HUES48 (cell line): ENCODE measurements at regions not wholly inside any gene's neighbourhood (a gene's known extent, or its start where the extent isn't known, plus 50 kb on each side); places are given as distances from the start of the nearest gene placed in this dataset.

Experiments used
- H3K27ac ChIP-seq: one replicate; pipeline ENCODE4 v1.7.0; 2013; ENCODE audit warnings: low read depth, low read length, inconsistent platforms
- H3K27me3 ChIP-seq: 2 replicates; pipeline ENCODE4 v1.6.1; 2013; ENCODE audit warnings: mild to moderate bottlenecking, low read length; ENCODE audit not compliant: control insufficient read depth, insufficient read depth
- H3K36me3 ChIP-seq: 2 replicates; pipeline ENCODE4 v1.6.1; 2013; ENCODE audit warnings: low read length; ENCODE audit not compliant: control insufficient read depth, insufficient read depth
- H3K4me1 ChIP-seq: 2 replicates; pipeline ENCODE4 v1.6.1; 2013; ENCODE audit warnings: mild to moderate bottlenecking, low read length; ENCODE audit not compliant: control insufficient read depth, insufficient read depth
- H3K4me3 ChIP-seq: 2 replicates; pipeline ENCODE4 v1.5.1; 2013; ENCODE audit warnings: mild to moderate bottlenecking, low read depth, low read length
- H3K9ac ChIP-seq: 2 replicates; pipeline ENCODE4 v1.6.1; 2013; ENCODE audit warnings: mild to moderate bottlenecking, low read depth, low read length, moderate library complexity
- H3K9me3 ChIP-seq: 2 replicates; pipeline ENCODE4 v1.6.1; 2013; ENCODE audit warnings: low read length; ENCODE audit not compliant: control insufficient read depth, insufficient read depth

- H3K4me1 ChIP-seq, result no peaks in the 10 kb centered on the region
- H3K9me3 ChIP-seq, result no peaks in the 10 kb centered on the region
- H3K27ac ChIP-seq, result no peak overlapping the region
- no peak overlapping the region for H3K4me3 ChIP-seq
- H3K36me3 ChIP-seq, result no peaks in the 10 kb centered on the region
- H3K9ac ChIP-seq, result no peak overlapping the region
- H3K27me3 ChIP-seq, result no peaks in the 10 kb centered on the region
These were observed 815.9 kb downstream of the SLITRK6 start for GRCh38 chr13:84983321-84983720.

DNA sequence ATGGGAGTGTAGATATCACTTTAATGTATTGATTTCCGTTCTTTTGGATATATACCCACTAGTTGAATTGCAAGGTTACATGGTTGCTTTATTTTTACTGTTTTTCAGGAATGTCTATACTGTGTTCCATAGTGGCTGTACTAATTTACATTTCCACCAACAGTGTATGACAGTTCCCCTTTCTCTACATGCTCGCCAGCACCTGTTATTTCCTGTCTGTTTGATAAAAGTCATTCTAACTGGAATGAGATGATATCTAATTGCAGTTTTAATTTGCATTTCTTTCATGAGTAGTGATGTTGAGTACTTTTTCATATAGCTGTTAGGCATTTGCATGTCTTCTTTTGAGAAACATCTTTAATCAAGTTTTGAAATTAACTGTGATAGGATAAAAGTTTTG lies 818.6 kb downstream of the SLITRK6 start:
- Histone ChIP-seq H3K4me1 (no peaks in the 10 kb centered on the region), H3K9me3 (no peaks in the 10 kb centered on the region), H3K27ac (no peak overlapping the region), H3K9ac (no peak overlapping the region), H3K36me3 (no peaks in the 10 kb centered on the region), H3K4me3 (no peak overlapping the region), H3K27me3 (no peaks in the 10 kb centered on the region)

DNA sequence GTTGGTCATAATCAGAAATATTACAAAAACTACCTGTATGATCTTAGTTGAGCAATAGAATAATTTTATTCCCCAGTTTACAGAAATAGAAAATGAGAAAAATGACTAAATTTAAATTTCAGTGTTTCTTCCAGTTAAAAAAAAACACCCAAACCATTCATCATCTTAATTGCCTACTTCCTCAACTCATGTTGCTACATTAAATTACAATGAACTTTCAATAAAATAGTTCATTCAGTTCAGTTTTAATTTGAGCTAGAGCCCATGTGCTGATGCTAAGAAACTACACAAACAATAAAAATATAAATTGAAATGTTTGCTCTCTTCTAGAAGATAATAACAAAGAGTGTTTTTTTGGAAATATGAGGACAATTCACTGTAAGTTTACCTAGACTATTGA lies 820.4 kb downstream of the SLITRK6 start:
- no peaks in the 10 kb centered on the region for H3K36me3 ChIP-seq
- H3K9me3 ChIP-seq, result no peaks in the 10 kb centered on the region
- H3K27me3 ChIP-seq, result no peaks in the 10 kb centered on the region
- H3K9ac ChIP-seq, result no peak overlapping the region
- no peak overlapping the region for H3K27ac ChIP-seq
- H3K4me1 ChIP-seq, result peaks cover 5% of the 10 kb centered on the region
- no peak overlapping the region for H3K4me3 ChIP-seq

GRCh38 chr13:84973661-84974060 lies 825.6 kb downstream of the SLITRK6 start:
- Histone ChIP-seq H3K4me1 (peaks cover 7% of the 10 kb centered on the region), H3K9ac (no peak overlapping the region), H3K9me3 (no peaks in the 10 kb centered on the region), H3K27me3 (no peaks in the 10 kb centered on the region), H3K27ac (no peak overlapping the region), H3K36me3 (no peaks in the 10 kb centered on the region), H3K4me3 (no peak overlapping the region)

GRCh38 chr13:84972907-84973306 lies 826.3 kb downstream of the SLITRK6 start:
- no peak overlapping the region for H3K27ac ChIP-seq
- H3K4me3 ChIP-seq, result no peak overlapping the region
- H3K4me1 ChIP-seq, result peaks cover 7% of the 10 kb centered on the region
- H3K27me3 ChIP-seq, result no peaks in the 10 kb centered on the region
- H3K9me3 ChIP-seq, result no peaks in the 10 kb centered on the region
- H3K9ac ChIP-seq, result no peak overlapping the region
- H3K36me3 ChIP-seq, result no peaks in the 10 kb centered on the region

DNA sequence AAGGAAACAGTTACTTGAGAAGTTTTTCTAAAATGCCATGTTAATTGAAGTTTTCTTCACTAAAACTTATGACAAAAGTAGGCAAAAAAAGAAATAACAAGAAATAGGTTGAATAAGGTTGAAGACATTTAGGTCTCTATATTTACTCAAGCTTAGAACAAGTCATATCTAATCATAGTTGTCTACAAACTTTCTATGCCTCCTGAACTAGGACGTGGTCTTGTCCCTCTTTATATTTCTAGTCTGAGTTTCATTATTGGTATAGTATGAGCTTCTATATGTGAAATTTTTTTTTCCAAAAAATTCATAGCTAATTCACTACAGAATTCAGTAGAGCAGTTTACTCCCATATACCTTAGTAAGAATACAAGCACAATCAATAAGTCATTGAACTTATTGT lies 836.4 kb downstream of the SLITRK6 start:
- Histone ChIP-seq H3K27ac (no peak overlapping the region), H3K9ac (no peak overlapping the region), H3K4me1 (no peaks in the 10 kb centered on the region), H3K9me3 (no peaks in the 10 kb centered on the region), H3K36me3 (no peaks in the 10 kb centered on the region), H3K27me3 (no peaks in the 10 kb centered on the region), H3K4me3 (no peak overlapping the region)

DNA sequence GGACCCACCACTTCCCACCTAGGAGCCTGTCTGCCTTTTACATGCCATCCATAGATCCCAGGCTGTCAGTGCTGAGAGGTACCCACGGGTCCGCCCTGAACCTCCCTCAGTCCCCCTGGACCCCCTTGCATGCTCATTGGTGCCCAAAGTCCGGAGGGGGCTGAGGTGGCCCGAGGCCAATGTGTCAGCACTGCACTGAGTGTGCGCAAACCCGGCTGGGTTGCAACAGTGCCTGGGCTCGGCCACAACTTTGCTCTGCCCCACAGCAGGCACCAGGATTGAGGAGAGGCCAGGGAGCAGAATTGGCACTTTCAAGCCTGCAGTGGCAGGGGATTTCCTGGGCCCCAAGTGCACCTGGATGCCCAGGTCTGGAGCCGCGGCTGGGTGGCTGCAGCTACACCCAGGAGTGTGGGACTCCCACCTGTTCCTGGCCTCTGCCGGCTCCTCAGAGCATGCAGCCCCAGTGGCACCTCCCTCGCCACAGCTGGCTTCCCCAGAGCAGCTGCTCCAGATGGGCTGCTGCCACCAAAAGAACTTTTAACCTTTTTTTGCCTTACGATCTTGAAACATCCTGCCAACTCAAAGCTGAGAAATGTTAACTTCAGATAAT lies 837.0 kb downstream of the SLITRK6 start:
- no peak overlapping the region for H3K4me3 ChIP-seq
- no peaks in the 10 kb centered on the region for H3K36me3 ChIP-seq

DNA sequence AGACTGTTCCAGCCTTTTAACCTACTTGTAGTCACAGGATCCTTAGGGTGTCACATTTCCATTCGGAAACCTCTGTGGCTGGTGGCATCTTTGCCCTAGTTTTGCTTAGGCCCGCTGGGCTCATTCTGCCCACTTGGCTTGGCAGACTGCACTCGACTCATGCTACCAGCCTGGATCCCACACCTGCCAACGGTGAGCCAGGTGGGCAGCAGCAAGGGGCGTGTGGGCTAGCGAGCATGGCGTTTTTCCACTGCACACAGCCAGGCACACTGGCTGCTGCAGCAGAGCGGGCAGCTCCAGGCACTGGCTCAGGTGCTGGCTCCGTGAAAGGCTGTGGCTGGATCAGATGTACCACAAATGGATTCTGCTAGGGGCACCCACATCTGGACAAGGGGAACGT lies 838.2 kb downstream of the SLITRK6 start:
- Histone ChIP-seq H3K4me3 (no peak overlapping the region), H3K27me3 (no peaks in the 10 kb centered on the region), H3K9me3 (no peaks in the 10 kb centered on the region), H3K27ac (no peak overlapping the region), H3K9ac (no peak overlapping the region), H3K36me3 (no peaks in the 10 kb centered on the region), H3K4me1 (no peaks in the 10 kb centered on the region)

More for the DNA sequence above, 837.0 kb downstream of the SLITRK6 start:
- Histone ChIP-seq H3K9me3 (no peaks in the 10 kb centered on the region), H3K27ac (no peak overlapping the region), H3K9ac (no peak overlapping the region), H3K4me1 (no peaks in the 10 kb centered on the region), H3K27me3 (no peaks in the 10 kb centered on the region)

DNA sequence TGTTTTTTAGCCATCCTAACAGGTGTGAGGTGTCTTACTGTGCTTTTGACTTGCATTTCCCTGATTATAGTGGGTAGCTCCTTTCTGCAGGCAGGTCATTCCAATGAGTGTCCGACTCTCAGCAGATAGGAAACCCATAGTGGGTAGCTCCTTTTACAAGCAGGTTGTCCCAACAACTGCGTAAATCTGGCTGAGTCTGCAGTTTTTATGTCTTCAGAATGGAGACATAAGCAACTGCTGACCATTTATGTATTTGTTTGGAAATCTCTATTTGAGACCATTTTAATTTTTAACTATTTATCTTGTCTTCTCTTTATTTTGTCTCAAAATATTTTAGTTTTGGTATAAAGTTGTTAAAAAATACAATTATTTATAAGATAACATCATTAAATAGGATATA lies 839.4 kb downstream of the SLITRK6 start:
- Histone ChIP-seq H3K4me3 (no peak overlapping the region), H3K27ac (no peak overlapping the region), H3K9ac (no peak overlapping the region), H3K36me3 (no peaks in the 10 kb centered on the region), H3K9me3 (no peaks in the 10 kb centered on the region), H3K27me3 (no peaks in the 10 kb centered on the region), H3K4me1 (no peaks in the 10 kb centered on the region)

- Histone ChIP-seq H3K36me3 (no peaks in the 10 kb centered on the region), H3K4me1 (no peaks in the 10 kb centered on the region), H3K27ac (no peak overlapping the region), H3K9ac (no peak overlapping the region), H3K27me3 (no peaks in the 10 kb centered on the region), H3K9me3 (no peaks in the 10 kb centered on the region), H3K4me3 (no peak overlapping the region)
These were observed 844.6 kb downstream of the SLITRK6 start for GRCh38 chr13:84954636-84955035.

- H3K9ac ChIP-seq, result no peak overlapping the region
- no peak overlapping the region for H3K4me3 ChIP-seq
- no peak overlapping the region for H3K27ac ChIP-seq
- H3K36me3 ChIP-seq, result no peaks in the 10 kb centered on the region
- no peaks in the 10 kb centered on the region for H3K4me1 ChIP-seq
- H3K27me3 ChIP-seq, result no peaks in the 10 kb centered on the region
- no peaks in the 10 kb centered on the region for H3K9me3 ChIP-seq
These were observed 848.1 kb downstream of the SLITRK6 start for GRCh38 chr13:84951128-84951527.

GRCh38 chr13:84946192-84946591 lies 853.0 kb downstream of the SLITRK6 start:
- H3K4me1 ChIP-seq, result no peaks in the 10 kb centered on the region
- no peaks in the 10 kb centered on the region for H3K27me3 ChIP-seq
- no peak overlapping the region for H3K27ac ChIP-seq
- no peaks in the 10 kb centered on the region for H3K9me3 ChIP-seq
- H3K4me3 ChIP-seq, result no peak overlapping the region
- H3K9ac ChIP-seq, result no peak overlapping the region
- H3K36me3 ChIP-seq, result no peaks in the 10 kb centered on the region
